Esophagus muscularis mucosa (tissue), 4 donors: ENCODE measurements at regions not wholly inside any gene's neighbourhood (a gene's known extent, or its start where the extent isn't known, plus 50 kb on each side); places are given as distances from the start of the nearest gene placed in this dataset.

Experiments
- DNase-seq: peaks from one replicate; pipeline ENCODE4 v3.0.0-alpha.2; 2017; ENCODE audit errors: extremely low spot score
- H3K27ac ChIP-seq, 4 donors: fragments of 200-600 bp; sonication (generic); replicated peaks in 1 of 4; 1 replicate in 3 of 4; 2 replicates in 1 of 4; pipeline ENCODE4 v1.5.1; 2016 to 2019; ENCODE audit warnings: mild to moderate bottlenecking in 1 of 4
- H3K27me3 ChIP-seq, 4 donors: fragments of 200-600 bp; sonication (generic); one replicate each; pipeline versions ENCODE4 v1.5.1 to v1.6.0; 2016 to 2019
- H3K36me3 ChIP-seq, 4 donors: fragments of 200-600 bp; sonication (generic); one replicate each; pipeline ENCODE4 v1.5.1; 2016 to 2019
- H3K4me1 ChIP-seq, 4 donors: fragments of 200-600 bp; sonication (generic); one replicate each; pipeline ENCODE4 v1.5.1; 2016 to 2019
- H3K4me3 ChIP-seq, 4 donors: fragments of 200-600 bp; sonication (generic); 1 replicate in 2 of 4; 2 replicates in 2 of 4; pipeline ENCODE4 v1.5.1; 2016 to 2019; ENCODE audit warnings: mild to moderate bottlenecking in 4 of 4, moderate library complexity in 1 of 4
- H3K9me3 ChIP-seq, 4 donors: fragments of 200-600 bp; sonication (generic); 1 replicate in 3 of 4; 2 replicates in 1 of 4; pipeline ENCODE4 v1.5.1; 2016 to 2019
- CTCF ChIP-seq, 3 experiments: fragments of 200-600 bp in 2 of 3; fragments of 450-650 bp in 1 of 3; sonication (generic) in 2 of 3; IDR thresholded peaks; one replicate each; pipeline ENCODE4 v1.5.1; 2017 to 2019; ENCODE audit warnings: antibody characterized with exemption in 3 of 3, mild to moderate bottlenecking in 2 of 3, moderate library complexity in 1 of 3
- EP300 ChIP-seq: sonication (generic); formaldehyde crosslinking; IDR thresholded peaks from one replicate; pipeline ENCODE4 v1.6.1; 2017; ENCODE audit warnings: antibody characterized with exemption
- POLR2A ChIP-seq: fragments of 450-650 bp; IDR thresholded peaks from one replicate; pipeline ENCODE4 v1.6.1; 2017; ENCODE audit warnings: antibody characterized with exemption, moderate library complexity, mild to moderate bottlenecking, low read depth
- POLR2AphosphoS5 ChIP-seq, 2 donors: sonication (generic); formaldehyde crosslinking; IDR thresholded peaks; one replicate each; pipeline ENCODE4 v1.6.1; 2017; ENCODE audit warnings: antibody characterized with exemption in 2 of 2
- WGBS: methylation state at CpG from one replicate; pipeline ENCODE4 v1.1.5; 2018; 5-methylcytosine and 5-hydroxymethylcytosine counted together
- intact Hi-C: fragments of 100-400 bp; cut with DNase I; formaldehyde crosslinking; loops from one replicate; pipeline ENCODE4 v1.15.1; 2023

- TF ChIP-seq CTCF (IDR thresholded peaks at IDR 0.05) (no peak), POLR2AphosphoS5 (IDR thresholded peaks at IDR 0.05) (no peak), POLR2A (no peak), EP300 (no peak)
- no peaks in the 10 kb centered on the region for H3K36me3 ChIP-seq
- no peak overlapping the region for H3K27ac ChIP-seq
- no peak overlapping the region for H3K4me3 ChIP-seq
- intact Hi-C loops: no loop called here
- H3K4me1 ChIP-seq: peaks cover 0 to 4% (median 2%) of the 10 kb centered on the region in 4 donors
- no peaks in the 10 kb centered on the region for H3K27me3 ChIP-seq
- H3K9me3 ChIP-seq: no peaks in the 10 kb centered on the region
- WGBS: 83% methylated on average over 5 of the region's 5 CpGs
- no peak for DNase-seq
Measured at GRCh38 chr6:97443408-97444080, 160.5 kb upstream of the MMS22L start.

- no peak overlapping the region for H3K27ac ChIP-seq
- H3K4me1 ChIP-seq: peaks cover 0 to 4% (median 2%) of the 10 kb centered on the region in 4 donors
- H3K4me3 ChIP-seq: no peak overlapping the region
- no peaks in the 10 kb centered on the region for H3K9me3 ChIP-seq
- DNase-seq: no peak
- TF ChIP-seq POLR2AphosphoS5 (IDR thresholded peaks at IDR 0.05) (no peak), EP300 (no peak), POLR2A (no peak), CTCF (IDR thresholded peaks at IDR 0.05) (no peak)
- WGBS: 41% methylated on average over 3 of the region's 3 CpGs
- H3K27me3 ChIP-seq: no peaks in the 10 kb centered on the region
- intact Hi-C loops: no loop called here
- H3K36me3 ChIP-seq: no peaks in the 10 kb centered on the region
Measured at GRCh38 chr6:97445407-97445806, 162.4 kb upstream of the MMS22L start.

GRCh38 chr6:97449444-97449966 is 166.5 kb upstream of the MMS22L start:
- no peak overlapping the region for H3K4me3 ChIP-seq
- TF ChIP-seq POLR2A (no peak), POLR2AphosphoS5 (IDR thresholded peaks at IDR 0.05) (no peak), CTCF (IDR thresholded peaks at IDR 0.05) (no peak), EP300 (no peak)
- H3K27me3 ChIP-seq: no peaks in the 10 kb centered on the region
- no peaks in the 10 kb centered on the region for H3K4me1 ChIP-seq
- intact Hi-C loops: no loop called here
- 70% methylated on average over 2 of the region's 2 CpGs for WGBS
- no peaks in the 10 kb centered on the region for H3K9me3 ChIP-seq
- H3K36me3 ChIP-seq: no peaks in the 10 kb centered on the region
- no peak overlapping the region for H3K27ac ChIP-seq
- DNase-seq: no peak

GRCh38 chr6:97450087-97450486 is 167.1 kb upstream of the MMS22L start:
- Histone ChIP-seq H3K27me3 (no peaks in the 10 kb centered on the region), H3K36me3 (no peaks in the 10 kb centered on the region), H3K9me3 (no peaks in the 10 kb centered on the region), H3K4me1 (no peaks in the 10 kb centered on the region), H3K4me3 (no peak overlapping the region), H3K27ac (no peak overlapping the region)
- intact Hi-C loops: no loop called here
- WGBS: 83% methylated on average over 3 of the region's 3 CpGs
- no peak for DNase-seq
- TF ChIP-seq EP300 (no peak), CTCF (IDR thresholded peaks at IDR 0.05) (no peak), POLR2AphosphoS5 (IDR thresholded peaks at IDR 0.05) (no peak), POLR2A (no peak)

GRCh38 chr6:97456070-97456469 is 173.1 kb upstream of the MMS22L start:
- Histone ChIP-seq H3K36me3 (no peaks in the 10 kb centered on the region), H3K27ac (no peak overlapping the region), H3K4me1 (no peaks in the 10 kb centered on the region), H3K4me3 (no peak overlapping the region), H3K27me3 (no peaks in the 10 kb centered on the region), H3K9me3 (no peaks in the 10 kb centered on the region)
- TF ChIP-seq CTCF (IDR thresholded peaks at IDR 0.05) (no peak), POLR2A (no peak), EP300 (no peak), POLR2AphosphoS5 (IDR thresholded peaks at IDR 0.05) (no peak)
- DNase-seq: no peak
- intact Hi-C loops: no loop called here
- 63% methylated on average over 3 of the region's 3 CpGs for WGBS
